ENCODE measurements at regions not wholly inside any gene's neighbourhood (a gene's known extent, or its start where the extent isn't known, plus 50 kb on each side); places are given as distances from the start of the nearest gene placed in this dataset.
A peak's percentile ranks its signal among the peaks of the same experiment; 100 is the strongest.
"Not testable (repeated sequence)": the region's sequence is repeated elsewhere in the genome, so short reads cannot be mapped to it uniquely, and the experiment has no call there.

DNA sequence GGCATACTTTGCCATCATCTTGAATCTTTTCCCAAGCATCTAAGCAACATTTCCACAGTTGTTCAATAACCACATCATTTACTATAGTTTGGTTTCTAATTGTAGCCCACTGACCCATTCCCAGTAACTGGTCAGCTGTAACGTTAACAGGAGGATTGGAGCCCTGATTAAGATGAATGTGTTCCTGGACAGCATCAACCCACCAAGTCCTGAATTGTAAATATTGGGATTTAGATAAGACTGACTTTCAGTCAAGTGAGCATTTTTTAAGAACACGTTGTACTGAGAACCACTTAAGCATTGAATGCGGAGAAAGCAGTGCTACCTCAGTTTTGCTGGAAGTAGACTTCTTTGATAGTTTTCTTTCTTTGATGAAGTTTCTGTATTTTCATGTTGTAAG lies 53.3 kb upstream of the ARL4D start:
- DNase-seq, H3K27me3 ChIP-seq, H3K4me3 ChIP-seq: not testable (repeated sequence)
- Histone ChIP-seq H3K9me3 (peaks cover 12% of the 10 kb centered on the region), H3K36me3 (peaks cover 11% of the 10 kb centered on the region)

DNA sequence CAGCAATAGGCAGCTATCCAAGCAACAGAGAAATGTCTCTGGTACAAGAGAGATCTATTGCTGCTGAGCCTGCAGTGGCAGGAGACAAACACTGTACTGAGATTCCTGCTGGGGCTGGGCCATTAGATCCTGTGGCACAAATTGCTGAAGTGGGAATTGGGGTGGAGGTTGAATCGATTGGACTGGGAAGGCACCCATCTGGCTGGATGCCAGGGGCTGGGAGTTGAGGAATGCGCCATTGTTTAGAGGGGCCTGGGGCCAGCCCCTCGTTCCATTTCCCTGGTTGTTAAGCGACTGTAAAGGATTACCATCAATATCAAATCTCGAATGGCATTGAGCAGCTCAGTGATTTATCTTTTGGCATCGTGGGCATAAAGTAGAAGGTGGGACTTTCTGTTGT lies 54.1 kb upstream of the ARL4D start:
- Histone ChIP-seq H3K4me3 (no peak overlapping the region), H3K36me3 (peaks cover 11% of the 10 kb centered on the region; the same call in 1 of the 2 replicates), H3K9me3 (peaks cover 10% of the 10 kb centered on the region), H3K27me3 (no peaks in the 10 kb centered on the region)
- DNase-seq: no peak

DNA sequence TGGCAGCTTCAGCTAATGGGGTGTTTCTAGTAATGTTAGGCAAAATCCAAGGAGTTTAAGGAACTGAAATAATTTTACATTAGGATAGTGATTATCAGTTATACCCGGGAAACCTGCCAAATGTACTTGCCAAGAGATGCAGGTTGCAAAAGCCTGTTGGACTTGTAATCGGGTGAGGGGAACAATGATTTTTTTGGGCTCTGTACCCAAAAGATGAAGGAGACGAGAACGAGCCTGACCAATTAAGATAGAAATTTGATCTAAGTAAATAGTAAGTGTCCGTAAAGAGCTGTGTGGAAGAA lies 56.3 kb upstream of the ARL4D start:
- DNase-seq: no peak
- Histone ChIP-seq H3K4me3 (no peak overlapping the region), H3K27me3 (no peaks in the 10 kb centered on the region), H3K36me3 (peaks cover 3% of the 10 kb centered on the region; the same call in 1 of the 2 replicates), H3K9me3 (no peaks in the 10 kb centered on the region)

DNA sequence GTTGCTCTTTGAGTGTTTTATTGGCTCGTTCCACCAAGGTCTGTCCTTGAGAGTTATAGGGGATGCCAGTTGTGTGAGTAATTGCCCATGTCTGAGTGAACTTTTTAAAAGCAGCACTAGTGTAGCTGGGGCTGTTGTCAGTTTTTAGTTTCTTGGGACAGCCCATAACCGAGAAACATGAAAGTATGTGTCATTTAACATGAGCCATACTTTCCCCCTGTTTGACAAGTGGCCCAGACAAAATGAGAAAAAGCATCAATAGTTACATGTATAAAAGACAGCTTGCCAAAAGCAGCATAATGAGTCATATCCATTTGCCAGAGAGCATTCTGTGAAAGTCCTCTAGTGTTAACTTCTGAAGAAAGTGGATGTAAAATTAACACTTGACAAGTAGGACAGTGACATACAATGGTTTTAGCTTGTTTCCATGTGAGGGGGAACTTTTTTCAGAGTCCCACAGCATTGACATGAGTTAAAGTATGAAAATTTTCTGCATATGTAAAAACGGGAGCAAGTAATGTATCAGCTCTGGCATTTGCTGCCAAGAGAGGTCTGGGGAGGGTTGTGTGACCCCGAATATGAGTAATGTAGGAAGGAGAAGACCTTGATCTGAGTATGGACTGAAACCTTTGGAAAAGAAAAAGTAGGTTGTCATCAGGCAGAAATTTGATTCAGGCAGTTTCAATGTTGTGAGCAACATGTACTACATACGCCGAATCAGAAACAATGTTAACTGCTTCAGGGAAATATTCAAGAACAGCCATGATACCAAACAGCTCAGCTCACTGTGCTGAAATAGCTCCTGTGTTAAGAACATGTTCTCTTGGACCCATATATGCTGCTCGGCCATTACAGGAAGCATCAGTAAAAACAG lies 56.8 kb upstream of the ARL4D start:
- no peak for DNase-seq
- Histone ChIP-seq H3K4me3 (no peak overlapping the region), H3K27me3 (no peaks in the 10 kb centered on the region), H3K36me3 (peaks cover 3% of the 10 kb centered on the region; the same call in 1 of the 2 replicates), H3K9me3 (no peaks in the 10 kb centered on the region)

DNA sequence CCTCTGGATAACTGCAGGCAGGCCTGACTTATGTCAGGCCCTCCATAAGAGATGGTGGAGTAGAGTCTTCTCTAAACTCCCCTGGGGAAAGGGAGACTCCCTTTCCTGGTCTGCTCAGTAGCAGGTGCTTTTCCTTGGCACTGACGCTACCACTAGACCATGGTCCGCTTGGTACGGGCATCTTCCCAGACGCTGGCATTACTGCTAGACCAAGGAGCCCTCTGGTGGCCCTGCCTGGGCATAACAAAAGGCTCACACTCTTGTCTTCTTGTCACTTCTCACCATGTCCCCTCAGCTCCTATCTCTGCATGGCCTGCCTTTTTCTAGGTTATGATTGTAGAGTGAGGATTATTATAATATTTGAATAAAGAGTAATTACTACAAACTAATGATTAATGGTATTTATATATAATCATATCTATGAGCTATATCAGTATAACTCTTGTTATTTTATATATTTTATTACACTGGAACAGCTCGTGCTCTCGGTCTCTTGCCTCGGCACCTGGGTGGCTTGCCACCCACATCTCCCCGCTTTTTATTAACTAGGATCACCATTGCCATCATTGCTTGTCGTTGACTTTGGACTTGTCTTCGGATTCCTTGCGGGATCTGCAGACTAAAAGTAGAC lies 59.8 kb upstream of the ARL4D start:
- H3K27me3 ChIP-seq: no peaks in the 10 kb centered on the region
- H3K36me3 ChIP-seq: peaks cover 3% of the 10 kb centered on the region; the same call in 1 of the 2 replicates
- DNase-seq: peak; percentile 67
- no peak overlapping the region for H3K4me3 ChIP-seq
- H3K9me3 ChIP-seq: no peaks in the 10 kb centered on the region

DNA sequence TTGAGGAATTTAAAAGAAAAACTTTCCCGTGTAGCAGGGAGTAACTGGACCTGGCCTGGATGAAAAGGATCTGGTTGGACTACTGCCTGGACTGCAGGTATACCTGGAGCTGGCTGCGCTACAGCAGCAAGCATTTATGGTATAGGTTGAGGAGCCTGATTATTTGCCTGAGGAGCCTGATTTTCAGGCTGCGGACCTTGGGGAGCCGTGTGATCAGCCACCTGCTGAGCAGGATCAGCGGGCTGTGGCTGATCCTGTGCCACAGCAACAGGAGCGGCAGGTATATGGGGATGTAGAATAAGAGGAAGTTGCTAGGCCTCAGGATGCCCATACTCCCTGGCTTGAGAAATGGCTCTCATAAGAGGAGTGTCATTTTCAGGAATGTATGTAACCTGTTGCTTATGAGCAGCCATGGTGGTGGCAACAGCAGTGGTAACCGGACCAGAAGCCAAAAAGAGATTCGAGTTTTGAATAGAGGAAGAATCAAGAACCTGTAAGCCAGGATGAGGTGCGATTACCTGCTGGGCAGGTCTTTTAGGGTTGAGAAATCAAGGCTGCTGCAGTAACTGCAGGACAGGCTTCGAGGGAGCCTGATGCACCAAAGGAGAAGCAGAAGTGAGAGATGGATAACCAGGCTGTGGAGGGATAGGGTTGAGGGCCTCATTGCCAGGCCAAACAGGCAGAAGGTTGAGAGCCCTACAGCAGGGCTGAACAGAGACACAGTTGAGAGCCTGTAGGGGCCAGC lies 60.9 kb upstream of the ARL4D start:
- Histone ChIP-seq H3K4me3 (no peak overlapping the region), H3K36me3 (peaks cover 3% of the 10 kb centered on the region; the same call in 1 of the 2 replicates), H3K9me3 (no peaks in the 10 kb centered on the region), H3K27me3 (no peaks in the 10 kb centered on the region)
- no peak for DNase-seq

DNA sequence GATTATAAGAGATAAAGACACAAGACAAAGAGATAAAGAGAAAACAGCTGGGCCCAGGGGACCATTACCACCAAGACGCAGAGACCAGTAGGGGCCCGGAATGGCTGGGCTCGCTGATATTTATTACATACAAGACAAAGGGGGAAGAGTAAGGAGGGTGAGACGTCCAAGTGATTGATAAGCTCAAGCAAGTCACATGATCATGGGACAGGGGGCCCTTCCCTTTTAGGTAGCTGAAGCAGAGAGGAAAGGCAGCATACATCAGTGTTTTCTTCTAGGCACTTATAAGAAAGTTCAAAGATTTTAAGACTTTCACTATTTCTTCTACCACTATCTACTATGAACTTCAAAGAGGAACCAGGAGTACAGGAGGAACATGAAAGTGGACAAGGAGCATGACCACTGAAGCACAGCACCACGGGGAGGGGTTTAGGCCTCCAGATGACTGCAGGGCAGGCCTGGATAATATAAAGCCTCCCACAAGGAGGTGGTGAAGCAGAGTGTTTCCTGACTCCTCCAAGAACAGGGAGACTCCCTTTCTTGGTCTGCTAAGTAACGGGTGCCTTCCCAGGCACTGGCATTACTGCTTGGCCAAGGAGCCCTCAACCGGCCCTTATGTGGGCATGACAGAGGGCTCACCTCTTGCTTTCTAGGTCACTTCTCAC lies 63.9 kb upstream of the ARL4D start:
- H3K36me3 ChIP-seq: no peaks in the 10 kb centered on the region
- no peak for DNase-seq
- H3K9me3 ChIP-seq: no peaks in the 10 kb centered on the region
- no peaks in the 10 kb centered on the region for H3K27me3 ChIP-seq
- H3K4me3 ChIP-seq: no peak overlapping the region

DNA sequence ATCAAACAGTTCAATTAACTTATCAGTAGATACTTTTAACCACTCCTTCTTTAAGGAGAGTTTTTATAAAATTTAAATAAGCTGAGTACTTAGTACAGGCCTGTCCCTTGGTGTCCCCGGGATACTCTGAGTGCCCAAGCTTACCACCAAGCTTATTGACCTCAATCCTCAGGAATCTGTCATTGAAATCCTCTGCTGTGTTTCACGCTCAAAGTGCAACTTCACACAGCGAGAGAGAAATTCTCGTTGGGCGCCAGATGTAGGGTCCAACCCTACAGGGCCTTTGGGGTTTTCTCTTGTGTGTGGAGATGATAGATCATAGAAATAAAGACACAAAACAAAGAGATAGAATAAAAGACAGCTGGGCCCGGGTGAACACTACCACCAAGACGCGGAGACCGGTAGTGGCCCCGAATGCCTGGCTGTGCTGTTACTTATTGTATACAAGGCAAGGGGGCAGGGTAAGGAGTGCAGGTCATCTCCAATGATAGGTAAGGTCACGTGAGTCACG lies 65.3 kb upstream of the ARL4D start:
- Histone ChIP-seq H3K4me3 (no peak overlapping the region), H3K36me3 (no peaks in the 10 kb centered on the region), H3K9me3 (no peaks in the 10 kb centered on the region), H3K27me3 (no peaks in the 10 kb centered on the region)
- no peak for DNase-seq

DNA sequence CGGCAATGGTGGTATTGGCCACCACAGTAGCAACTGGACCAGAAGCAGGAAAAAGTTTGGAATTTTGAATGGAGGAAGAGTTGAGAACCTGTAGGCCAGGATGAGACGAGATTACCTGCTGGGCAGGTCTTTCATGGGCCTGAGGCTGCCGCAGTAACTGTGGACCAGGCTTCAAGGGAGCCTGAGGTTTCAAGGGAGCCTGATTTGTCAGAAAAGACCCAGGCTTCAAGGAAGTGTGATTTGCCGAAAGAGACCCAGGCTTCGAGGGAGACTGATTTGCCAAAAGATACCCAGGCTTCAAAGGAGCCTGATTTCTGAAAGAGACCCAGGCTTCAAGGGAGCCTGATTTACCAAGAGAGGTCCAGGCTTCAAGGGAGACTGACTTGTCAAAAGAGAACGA lies 66.6 kb upstream of the ARL4D start:
- no peaks in the 10 kb centered on the region for H3K9me3 ChIP-seq
- no peaks in the 10 kb centered on the region for H3K36me3 ChIP-seq
- H3K27me3 ChIP-seq: no peaks in the 10 kb centered on the region
- H3K4me3 ChIP-seq: no peak overlapping the region
- no peak for DNase-seq

DNA sequence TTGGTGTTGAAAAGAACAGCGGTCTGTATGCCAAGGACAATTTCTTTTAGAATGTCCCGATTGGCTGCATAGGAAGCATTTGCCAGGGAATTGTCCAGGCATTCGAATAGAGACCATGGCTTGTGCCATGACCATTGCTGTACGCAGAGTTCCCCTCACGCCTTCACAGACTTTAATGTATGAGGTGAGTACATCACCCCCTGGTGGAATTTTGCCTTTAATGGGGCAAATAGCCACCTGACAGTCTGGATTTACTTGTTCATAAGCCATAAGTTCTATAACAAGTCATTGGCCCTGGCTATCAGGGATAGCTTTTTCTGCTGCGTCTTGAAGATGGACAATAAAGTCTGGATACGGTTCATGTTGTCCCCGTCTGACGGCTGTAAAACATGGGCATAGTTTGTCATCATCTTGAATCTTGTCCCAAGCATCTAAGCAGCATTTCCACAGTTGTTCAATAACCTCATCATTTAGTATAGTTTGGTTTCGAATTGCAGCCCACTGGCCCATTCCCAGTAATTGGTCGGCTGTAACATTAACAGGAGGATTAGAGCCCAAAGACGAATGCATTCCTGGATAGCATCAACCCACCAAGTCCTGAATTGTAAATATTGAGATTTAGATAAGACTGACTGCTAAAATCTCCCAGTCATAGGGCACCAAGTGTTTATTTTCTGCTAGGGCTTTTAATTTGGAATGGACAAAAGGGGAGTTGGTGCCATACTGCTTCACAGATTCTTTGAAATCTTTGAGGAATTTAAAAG lies 67.7 kb upstream of the ARL4D start:
- Histone ChIP-seq H3K4me3 (no peak overlapping the region), H3K9me3 (no peaks in the 10 kb centered on the region), H3K36me3 (no peaks in the 10 kb centered on the region), H3K27me3 (no peaks in the 10 kb centered on the region)
- DNase-seq: no peak

DNA sequence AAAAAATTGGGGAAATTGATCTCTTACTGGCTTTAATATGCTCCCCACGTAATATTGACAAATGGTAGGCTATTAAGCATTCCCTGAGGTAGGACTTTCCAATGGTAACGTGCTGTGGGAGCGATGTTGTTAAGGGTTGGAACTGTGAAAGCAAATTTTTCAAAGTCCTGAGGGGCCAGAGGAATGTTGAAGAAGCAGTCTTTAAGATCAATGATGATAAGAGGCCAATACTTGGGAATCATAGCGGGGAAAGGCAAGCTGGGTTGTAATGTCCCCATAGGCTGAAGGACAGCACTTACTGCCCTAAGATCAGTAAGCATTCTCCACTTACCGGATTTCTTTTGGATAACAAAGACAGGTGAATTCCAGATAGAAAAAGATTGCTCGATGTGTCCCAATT lies 69.6 kb upstream of the ARL4D start:
- DNase-seq: no peak
- H3K27me3 ChIP-seq: no peaks in the 10 kb centered on the region
- no peaks in the 10 kb centered on the region for H3K36me3 ChIP-seq
- H3K4me3 ChIP-seq: no peak overlapping the region
- no peaks in the 10 kb centered on the region for H3K9me3 ChIP-seq

DNA sequence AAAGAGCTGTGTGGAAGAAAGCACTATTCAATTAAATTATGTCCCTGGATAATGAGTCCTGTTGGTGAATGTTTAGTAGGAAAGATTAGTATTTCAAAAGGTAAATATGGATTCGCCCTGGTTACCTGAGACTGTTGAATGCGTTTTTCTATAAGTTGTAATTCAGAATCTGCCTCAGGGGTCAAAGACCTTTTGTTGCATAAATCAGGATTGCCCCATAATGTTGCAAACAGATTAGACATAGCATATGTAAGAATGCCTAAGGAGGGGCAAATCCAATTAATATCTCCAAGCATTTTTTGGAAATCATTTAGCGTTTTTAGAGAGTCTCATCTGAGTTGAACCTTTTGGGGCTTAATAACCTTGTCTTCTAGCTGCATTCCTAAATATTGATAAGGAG lies 70.1 kb upstream of the ARL4D start:
- Histone ChIP-seq H3K36me3 (no peaks in the 10 kb centered on the region), H3K4me3 (no peak overlapping the region), H3K9me3 (no peaks in the 10 kb centered on the region), H3K27me3 (no peaks in the 10 kb centered on the region)
- DNase-seq: no peak

DNA sequence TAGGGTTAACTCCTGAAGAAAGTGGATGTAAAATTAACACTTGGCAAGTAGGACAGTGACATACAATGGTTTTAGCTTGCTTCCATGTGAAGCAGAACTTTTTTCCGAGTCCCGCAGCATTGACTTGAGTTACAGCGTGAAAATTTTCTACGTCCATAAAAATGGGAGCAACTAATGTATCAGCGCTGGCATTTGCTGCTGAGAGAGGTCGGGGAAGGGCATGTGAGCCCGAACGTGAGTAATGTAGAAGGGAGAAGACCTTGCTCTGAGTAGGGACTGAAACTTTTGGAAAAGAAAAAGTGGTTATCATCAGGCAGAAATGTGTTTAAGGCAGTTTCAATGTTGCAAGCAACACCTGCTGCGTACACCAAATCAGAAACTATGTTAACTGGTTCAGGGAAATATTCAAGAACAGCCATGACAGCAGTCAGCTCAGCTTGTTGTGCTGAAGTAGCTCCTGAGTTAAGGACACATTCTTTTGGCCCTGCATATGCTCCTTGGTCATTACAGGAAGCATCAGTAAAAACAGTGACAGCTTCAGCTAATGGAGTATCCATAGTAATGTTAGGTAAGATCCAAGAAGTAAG lies 70.9 kb upstream of the ARL4D start:
- H3K4me3 ChIP-seq: no peak overlapping the region
- no peaks in the 10 kb centered on the region for H3K36me3 ChIP-seq
- no peaks in the 10 kb centered on the region for H3K27me3 ChIP-seq
- no peaks in the 10 kb centered on the region for H3K9me3 ChIP-seq
- peak; percentile 13 for DNase-seq

DNA sequence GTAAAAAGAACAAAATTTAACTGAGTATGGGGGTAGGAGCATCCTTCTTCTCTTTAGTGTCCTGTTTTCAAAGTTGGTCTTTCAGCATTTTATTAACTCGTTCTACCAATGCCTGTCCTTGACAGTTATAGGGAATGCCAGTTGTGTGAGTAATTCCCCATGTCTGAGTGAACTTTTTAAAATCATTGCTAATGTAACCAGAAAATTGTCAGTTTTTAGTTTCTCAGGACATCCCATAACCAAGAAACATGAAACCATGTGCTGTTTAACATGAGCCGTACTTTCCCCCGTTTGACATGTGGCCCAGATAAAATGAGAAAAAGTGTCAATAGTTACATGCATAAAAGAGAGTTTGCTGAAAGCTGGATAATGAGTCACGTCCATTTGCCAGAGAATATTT lies 71.4 kb upstream of the ARL4D start:
- no peak for DNase-seq
- H3K27me3 ChIP-seq: no peaks in the 10 kb centered on the region
- no peaks in the 10 kb centered on the region for H3K36me3 ChIP-seq
- no peak overlapping the region for H3K4me3 ChIP-seq
- no peaks in the 10 kb centered on the region for H3K9me3 ChIP-seq

DNA sequence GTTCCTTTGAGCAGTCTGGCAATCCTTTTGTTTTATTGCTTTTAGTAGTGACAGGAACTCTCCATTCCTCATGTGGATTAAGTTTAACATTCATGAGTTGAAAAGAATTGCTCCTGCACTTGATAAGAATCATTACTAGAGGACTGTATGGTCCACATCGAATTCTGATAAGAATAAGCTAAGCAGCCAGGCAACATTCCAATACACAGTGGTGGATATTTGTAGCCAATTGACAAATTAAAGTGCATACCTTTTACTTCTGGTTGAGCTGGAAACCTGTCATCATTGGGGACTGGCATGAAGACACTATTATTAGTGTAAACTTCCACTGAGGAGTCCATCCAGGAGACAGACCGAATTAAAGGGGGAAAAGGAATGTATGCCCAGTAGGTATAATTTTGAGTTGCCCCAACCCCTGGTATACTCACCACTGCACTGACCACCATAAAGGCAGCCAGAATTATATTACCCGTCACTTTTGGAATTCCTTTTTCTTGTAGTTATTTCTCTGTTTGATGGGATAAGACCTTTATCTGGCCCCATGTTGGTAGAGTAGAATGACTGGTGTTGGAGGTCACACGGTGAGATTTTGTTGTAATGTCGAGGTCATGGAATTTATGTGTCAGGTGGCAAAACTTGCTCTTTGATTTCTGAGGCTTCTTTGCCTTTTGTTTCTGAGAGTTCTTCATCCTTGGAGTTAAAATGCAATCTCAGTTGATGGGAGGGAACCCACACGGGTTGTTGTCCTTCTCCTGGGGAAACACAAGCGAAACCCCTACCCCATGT lies 72.1 kb upstream of the ARL4D start:
- DNase-seq: no peak
- H3K36me3 ChIP-seq: no peaks in the 10 kb centered on the region
- no peaks in the 10 kb centered on the region for H3K27me3 ChIP-seq
- no peaks in the 10 kb centered on the region for H3K9me3 ChIP-seq
- H3K4me3 ChIP-seq: no peak overlapping the region

Measured in MG63 (cell line).